ENCODE measurements at regions not wholly inside any gene's neighbourhood (a gene's known extent, or its start where the extent isn't known, plus 50 kb on each side); places are given as distances from the start of the nearest gene placed in this dataset.
A peak's percentile ranks its signal among the peaks of the same experiment; 100 is the strongest.

- no peak for DNase-seq
Observed at GRCh38 chr16:56067406-56067805, 123.9 kb upstream of the GNAO1 start.

DNA sequence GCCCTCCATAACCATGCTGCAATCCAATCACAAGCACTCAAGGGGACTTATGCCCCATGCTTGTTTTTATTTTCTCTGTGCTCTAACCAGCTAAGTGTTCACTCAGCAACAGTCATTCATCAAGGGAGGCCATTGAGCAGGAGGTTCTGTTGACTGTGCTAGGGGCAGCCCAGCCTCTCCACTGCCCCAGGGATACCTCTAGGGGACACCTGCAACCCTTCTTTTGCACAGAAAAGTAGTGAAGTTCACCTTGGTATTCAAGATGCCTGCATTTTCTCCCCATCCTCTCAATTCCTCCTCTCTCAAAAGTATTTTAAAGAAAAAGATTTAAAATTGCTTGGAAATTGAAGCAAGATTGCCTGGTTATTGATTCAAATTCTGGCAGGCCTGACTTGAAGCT, 124.7 kb upstream of the GNAO1 start:
- DNase-seq: no peak
- Histone ChIP-seq H3K9me3 (replicated peaks) (no peaks in the 10 kb centered on the region), H3K4me1 (no peaks in the 10 kb centered on the region), H3K4me3 (no peak overlapping the region), H3K36me3 (no peaks in the 10 kb centered on the region), H3K27me3 (no peaks in the 10 kb centered on the region), H3K27ac (no peak overlapping the region)

More at GRCh38 chr16:56067406-56067805, 123.9 kb upstream of the GNAO1 start:
- H3K9me3 ChIP-seq (replicated peaks): no peaks in the 10 kb centered on the region
- no peaks in the 10 kb centered on the region for H3K27me3 ChIP-seq
- H3K4me3 ChIP-seq: no peak overlapping the region
- no peaks in the 10 kb centered on the region for H3K4me1 ChIP-seq
- no peaks in the 10 kb centered on the region for H3K36me3 ChIP-seq
- no peak overlapping the region for H3K27ac ChIP-seq

DNA sequence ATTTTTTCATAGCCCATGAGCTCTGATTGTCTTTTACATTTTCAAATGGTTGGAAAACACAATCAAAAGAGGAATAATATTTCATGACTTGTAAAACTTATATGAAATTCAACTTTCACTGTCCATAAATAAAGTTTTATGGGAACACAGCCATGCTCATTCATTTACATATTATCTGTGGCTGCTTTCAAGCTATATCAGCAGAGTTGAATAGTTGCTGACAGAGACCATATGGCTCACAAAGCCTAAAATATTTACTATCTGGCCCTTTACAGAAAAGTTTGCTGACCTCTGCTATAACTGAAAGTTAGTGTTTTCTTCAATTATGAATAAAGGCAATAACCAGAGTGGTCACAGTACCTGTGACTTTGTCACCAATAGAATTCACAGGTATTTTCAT, 128.2 kb upstream of the GNAO1 start:
- DNase-seq: no peak
- Histone ChIP-seq H3K9me3 (replicated peaks) (no peaks in the 10 kb centered on the region), H3K4me3 (no peak overlapping the region), H3K36me3 (no peaks in the 10 kb centered on the region), H3K4me1 (no peaks in the 10 kb centered on the region), H3K27ac (no peak overlapping the region), H3K27me3 (peaks cover 2% of the 10 kb centered on the region; the same call in 1 of the 2 replicates)

DNA sequence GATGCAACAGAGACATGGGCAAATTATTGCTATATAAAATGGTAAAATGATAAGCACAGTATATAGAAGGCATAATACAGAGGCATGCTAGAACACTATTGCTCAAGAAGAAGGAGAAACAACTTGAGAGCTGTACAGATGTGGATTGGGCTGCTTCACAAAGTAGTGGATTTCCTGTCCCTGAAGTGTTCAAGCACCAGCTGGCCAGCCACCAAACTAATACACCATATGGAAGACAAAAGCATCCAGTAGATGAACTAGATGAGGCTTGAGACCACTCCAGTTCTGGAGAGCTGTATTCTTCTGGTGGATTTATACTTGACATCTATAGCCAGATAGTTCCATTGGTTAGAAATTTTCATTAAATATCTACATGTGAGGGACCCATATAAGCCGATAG, 134.1 kb upstream of the GNAO1 start:
- Histone ChIP-seq H3K27me3 (peaks cover 20% of the 10 kb centered on the region), H3K4me3 (no peak overlapping the region), H3K36me3 (no peaks in the 10 kb centered on the region), H3K4me1 (no peaks in the 10 kb centered on the region), H3K27ac (no peak overlapping the region), H3K9me3 (replicated peaks) (no peaks in the 10 kb centered on the region)
- no peak for DNase-seq

GRCh38 chr16:56050916-56051315, 140.4 kb upstream of the GNAO1 start:
- DNase-seq: no peak
- no peak overlapping the region for H3K4me3 ChIP-seq
- no peak overlapping the region for H3K27ac ChIP-seq
- no peaks in the 10 kb centered on the region for H3K4me1 ChIP-seq
- peaks cover 21% of the 10 kb centered on the region for H3K27me3 ChIP-seq
- no peaks in the 10 kb centered on the region for H3K9me3 ChIP-seq (replicated peaks)
- no peaks in the 10 kb centered on the region for H3K36me3 ChIP-seq

DNA sequence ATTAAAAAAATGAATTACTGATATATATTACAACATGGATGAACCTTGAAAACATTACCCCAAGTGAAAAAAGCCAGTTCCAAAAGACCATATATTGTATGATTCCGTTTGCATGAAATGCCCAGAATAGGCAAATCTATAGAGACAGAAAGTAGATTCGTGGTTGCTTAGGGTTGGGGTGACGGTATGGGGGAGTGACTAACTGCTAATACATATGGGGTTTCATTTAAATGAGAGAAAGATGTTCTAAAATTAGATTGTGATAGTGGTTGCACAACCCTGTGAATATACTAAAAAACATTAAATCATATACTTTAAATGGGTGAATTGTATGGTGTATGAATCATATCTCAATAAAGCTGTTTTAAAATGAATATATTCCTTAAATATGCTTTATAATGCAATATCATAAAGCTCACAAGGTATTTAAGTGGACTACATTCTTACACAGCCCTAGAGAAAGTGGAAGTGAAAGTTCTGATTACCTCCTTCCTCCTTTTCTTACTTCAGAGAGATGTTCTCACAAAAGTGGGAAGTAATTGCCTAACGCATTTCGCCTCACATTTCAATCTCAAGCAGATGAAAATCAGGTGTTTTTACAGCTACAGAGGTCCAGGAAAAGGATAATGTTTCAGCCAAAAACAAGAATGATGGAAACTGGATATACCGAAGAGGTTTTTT, 142.7 kb upstream of the GNAO1 start:
- H3K36me3 ChIP-seq: no peaks in the 10 kb centered on the region
- H3K9me3 ChIP-seq (replicated peaks): no peaks in the 10 kb centered on the region
- no peaks in the 10 kb centered on the region for H3K4me1 ChIP-seq
- DNase-seq: no peak
- no peak overlapping the region for H3K27ac ChIP-seq
- no peak overlapping the region for H3K4me3 ChIP-seq
- peaks cover 13% of the 10 kb centered on the region for H3K27me3 ChIP-seq

- no peaks in the 10 kb centered on the region for H3K36me3 ChIP-seq
- no peaks in the 10 kb centered on the region for H3K9me3 ChIP-seq (replicated peaks)
- DNase-seq: no peak
- H3K4me3 ChIP-seq: no peak overlapping the region
- H3K27ac ChIP-seq: no peak overlapping the region
- H3K27me3 ChIP-seq: peaks cover 13% of the 10 kb centered on the region
- no peaks in the 10 kb centered on the region for H3K4me1 ChIP-seq
Observed at GRCh38 chr16:56047307-56048234, 143.7 kb upstream of the GNAO1 start.

- Histone ChIP-seq H3K4me3 (no peak overlapping the region), H3K9me3 (replicated peaks) (no peaks in the 10 kb centered on the region), H3K4me1 (no peaks in the 10 kb centered on the region), H3K36me3 (no peaks in the 10 kb centered on the region), H3K27me3 (no peaks in the 10 kb centered on the region; the same call in 1 of the 2 replicates), H3K27ac (no peak overlapping the region)
- no peak for DNase-seq
Observed at GRCh38 chr16:56042416-56042815, 148.9 kb upstream of the GNAO1 start.

DNA sequence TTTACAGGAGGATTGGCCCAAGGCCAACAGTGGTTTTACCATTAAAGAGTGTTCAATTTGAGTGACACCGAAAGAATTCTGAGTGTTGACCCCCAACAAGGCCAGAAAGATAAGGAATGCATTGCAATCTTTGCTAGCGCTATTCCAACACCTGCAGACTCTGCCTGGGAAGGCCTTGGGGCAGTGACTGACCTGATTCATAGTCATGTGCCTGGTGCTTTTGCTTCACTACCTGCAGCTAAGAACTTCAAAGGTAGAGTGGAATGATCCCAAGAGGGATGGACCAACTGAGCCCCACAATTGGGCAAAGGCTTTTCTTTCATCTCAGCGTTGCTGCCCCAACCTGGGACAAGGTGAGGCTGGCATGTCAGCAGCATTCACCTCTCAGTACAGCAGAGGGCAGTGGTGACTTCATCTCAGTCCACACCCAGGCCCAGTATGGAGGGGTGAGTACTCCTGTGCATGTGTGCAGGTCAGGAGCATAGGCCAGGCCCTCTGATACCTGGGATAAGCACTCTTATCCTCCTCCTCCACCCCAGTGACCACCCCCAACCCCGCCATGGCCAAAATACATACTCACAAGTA, 149.6 kb upstream of the GNAO1 start:
- no peaks in the 10 kb centered on the region for H3K4me1 ChIP-seq
- H3K9me3 ChIP-seq (replicated peaks): no peaks in the 10 kb centered on the region
- H3K27ac ChIP-seq: no peak overlapping the region
- H3K36me3 ChIP-seq: no peaks in the 10 kb centered on the region
- H3K4me3 ChIP-seq: no peak overlapping the region
- peak; percentile 15 to 27 for DNase-seq
- no peaks in the 10 kb centered on the region; the same call in 1 of the 2 replicates for H3K27me3 ChIP-seq

GRCh38 chr16:56038564-56039098, 152.7 kb upstream of the GNAO1 start:
- no peaks in the 10 kb centered on the region; the same call in 1 of the 2 replicates for H3K27me3 ChIP-seq
- no peaks in the 10 kb centered on the region for H3K9me3 ChIP-seq (replicated peaks)

DNA sequence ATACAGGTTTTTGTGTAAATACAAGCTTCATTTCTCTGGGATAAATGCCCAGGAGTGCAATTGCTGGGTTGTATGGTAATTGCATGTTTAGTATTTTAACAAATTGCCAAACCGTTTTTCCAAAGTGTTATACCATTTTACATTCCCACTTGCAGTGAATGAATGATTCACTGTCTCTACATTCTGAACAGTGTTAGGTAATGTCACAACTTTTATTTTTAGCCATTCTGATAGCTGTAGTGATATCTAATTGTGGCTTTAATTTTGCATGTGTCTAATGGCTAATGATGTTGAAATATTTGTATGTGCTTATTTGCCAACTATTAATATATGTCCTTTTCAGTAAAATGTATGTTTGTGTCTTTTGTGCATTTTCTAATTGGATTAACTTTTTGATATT, 156.9 kb upstream of the CES5A start:
- H3K27ac ChIP-seq: no peak overlapping the region
- peaks cover 8% of the 10 kb centered on the region; the same call in 1 of the 2 replicates for H3K27me3 ChIP-seq
- no peaks in the 10 kb centered on the region for H3K9me3 ChIP-seq (replicated peaks)
- H3K4me1 ChIP-seq: no peaks in the 10 kb centered on the region
- H3K36me3 ChIP-seq: no peaks in the 10 kb centered on the region
- no peak for DNase-seq
- H3K4me3 ChIP-seq: no peak overlapping the region

More at GRCh38 chr16:56038564-56039098, 152.7 kb upstream of the GNAO1 start:
- H3K4me1 ChIP-seq: no peaks in the 10 kb centered on the region
- DNase-seq: no peak
- H3K27ac ChIP-seq: no peak overlapping the region
- no peak overlapping the region for H3K4me3 ChIP-seq
- no peaks in the 10 kb centered on the region for H3K36me3 ChIP-seq

GRCh38 chr16:56029026-56029425, 153.9 kb upstream of the CES5A start:
- no peaks in the 10 kb centered on the region for H3K9me3 ChIP-seq (replicated peaks)
- no peak overlapping the region for H3K27ac ChIP-seq
- no peak overlapping the region for H3K4me3 ChIP-seq
- no peak for DNase-seq
- H3K27me3 ChIP-seq: peaks cover 8% of the 10 kb centered on the region; the same call in 1 of the 2 replicates
- no peaks in the 10 kb centered on the region for H3K4me1 ChIP-seq
- no peaks in the 10 kb centered on the region for H3K36me3 ChIP-seq

- no peaks in the 10 kb centered on the region for H3K9me3 ChIP-seq (replicated peaks)
- DNase-seq: no peak
Observed at GRCh38 chr16:56022818-56023217, 147.6 kb upstream of the CES5A start.

GRCh38 chr16:56019274-56019673, 144.1 kb upstream of the CES5A start:
- Histone ChIP-seq H3K27me3 (no peaks in the 10 kb centered on the region), H3K4me3 (no peak overlapping the region), H3K27ac (no peak overlapping the region), H3K36me3 (no peaks in the 10 kb centered on the region), H3K9me3 (replicated peaks) (no peaks in the 10 kb centered on the region), H3K4me1 (no peaks in the 10 kb centered on the region)
- DNase-seq: no peak

More at GRCh38 chr16:56022818-56023217, 147.6 kb upstream of the CES5A start:
- Histone ChIP-seq H3K27ac (no peak overlapping the region), H3K4me1 (no peaks in the 10 kb centered on the region), H3K27me3 (no peaks in the 10 kb centered on the region), H3K4me3 (no peak overlapping the region), H3K36me3 (no peaks in the 10 kb centered on the region)

Data from SJCRH30 (cell line).